ENCODE measurements at regions not wholly inside any gene's neighbourhood (a gene's known extent, or its start where the extent isn't known, plus 50 kb on each side); places are given as distances from the start of the nearest gene placed in this dataset.
A peak's percentile ranks its signal among the peaks of the same experiment; 100 is the strongest.

GRCh38 chr11:111148121-111148520 is 97.4 kb upstream of the POU2AF2 start:
- DNase-seq (ENCODE audit: low spot score), result no peak

- no peak for DNase-seq (ENCODE audit: low spot score)
Measured at GRCh38 chr11:111137846-111138245, 107.7 kb upstream of the POU2AF2 start.

GRCh38 chr11:111135778-111136570 is 109.6 kb upstream of the POU2AF2 start:
- DNase-seq (ENCODE audit: low spot score), result no peak

- no peak for DNase-seq (ENCODE audit: low spot score)
Measured at GRCh38 chr11:111135101-111135500, 110.4 kb upstream of the POU2AF2 start.

- DNase-seq (ENCODE audit: low spot score), result no peak
Measured at GRCh38 chr11:111128076-111128870, 117.3 kb upstream of the POU2AF2 start.

- DNase-seq (ENCODE audit: low spot score), result no peak
Measured at GRCh38 chr11:111124724-111125123, 120.8 kb upstream of the POU2AF2 start.

GRCh38 chr11:111123463-111124398 is 121.8 kb upstream of the POU2AF2 start:
- DNase-seq (ENCODE audit: low spot score), result no peak

- no peak for DNase-seq (ENCODE audit: low spot score)
Measured at GRCh38 chr11:111120696-111121302, 124.7 kb upstream of the POU2AF2 start.

GRCh38 chr11:111120161-111120560 is 125.4 kb upstream of the POU2AF2 start:
- DNase-seq (ENCODE audit: low spot score), result no peak

GRCh38 chr11:111119751-111120150 is 125.8 kb upstream of the POU2AF2 start:
- no peak for DNase-seq (ENCODE audit: low spot score)

- no peak for DNase-seq (ENCODE audit: low spot score)
Measured at GRCh38 chr11:111115890-111116289, 129.6 kb upstream of the POU2AF2 start.

- no peak for DNase-seq (ENCODE audit: low spot score)
Measured at GRCh38 chr11:111114091-111114490, 131.4 kb upstream of the POU2AF2 start.

GRCh38 chr11:111112614-111113013 is 132.9 kb upstream of the POU2AF2 start:
- no peak for DNase-seq (ENCODE audit: low spot score)

- DNase-seq (ENCODE audit: low spot score), result no peak
Measured at GRCh38 chr11:111107501-111107900, 138.0 kb upstream of the POU2AF2 start.

- no peak for DNase-seq (ENCODE audit: low spot score)
Measured at GRCh38 chr11:111106641-111107040, 138.9 kb upstream of the POU2AF2 start.

GRCh38 chr11:111105566-111105965 is 140.0 kb upstream of the POU2AF2 start:
- DNase-seq (ENCODE audit: low spot score), result no peak

GRCh38 chr11:111104185-111104584 is 141.3 kb upstream of the POU2AF2 start:
- no peak for DNase-seq (ENCODE audit: low spot score)

- DNase-seq (ENCODE audit: low spot score), result no peak
Measured at GRCh38 chr11:111101881-111102280, 143.6 kb upstream of the POU2AF2 start.

GRCh38 chr11:111099028-111099713 is 146.4 kb upstream of the POU2AF2 start:
- no peak for DNase-seq (ENCODE audit: low spot score)

GRCh38 chr11:111098091-111098490 is 147.4 kb upstream of the POU2AF2 start:
- DNase-seq (ENCODE audit: low spot score), result no peak

- DNase-seq (ENCODE audit: low spot score), result peak; percentile 32
Measured at GRCh38 chr11:111097191-111097590, 148.3 kb upstream of the POU2AF2 start.
